NK-92 treated with Interleukin-12 subunit alpha and Interleukin-12 subunit beta, amount 100 ng/mL, for 24 hours (cell line): ENCODE measurements at regions not wholly inside any gene's neighbourhood (a gene's known extent, or its start where the extent isn't known, plus 50 kb on each side); places are given as distances from the start of the nearest gene placed in this dataset.
"Not testable (repeated sequence)": the region's sequence is repeated elsewhere in the genome, so short reads cannot be mapped to it uniquely, and the experiment has no call there.

Experiments
- DNase-seq: peaks from one replicate; lab custom pipeline; 2025; lab: John Stamatoyannopoulos, UW

GRCh38 chr16:87038528-87038927 is 278.7 kb downstream of the C16orf95 start:
- not testable (repeated sequence) for DNase-seq

GRCh38 chr16:87040169-87041117 is 276.7 kb downstream of the C16orf95 start:
- no peak for DNase-seq

- no peak for DNase-seq
Observed at GRCh38 chr16:87041286-87041685, 275.9 kb downstream of the C16orf95 start.

GRCh38 chr16:87042551-87043230 is 274.5 kb downstream of the C16orf95 start:
- no peak for DNase-seq

- no peak for DNase-seq
Observed at GRCh38 chr16:87043231-87044031, 273.8 kb downstream of the C16orf95 start.

- no peak for DNase-seq
Observed at GRCh38 chr16:87044032-87044382, 273.2 kb downstream of the C16orf95 start.

- DNase-seq: no peak
Observed at GRCh38 chr16:87044829-87045228, 272.4 kb downstream of the C16orf95 start.

GRCh38 chr16:87045466-87046216 is 271.6 kb downstream of the C16orf95 start:
- no peak for DNase-seq

- DNase-seq: no peak
Observed at GRCh38 chr16:87046235-87046634, 271.0 kb downstream of the C16orf95 start.

- DNase-seq: no peak
Observed at GRCh38 chr16:87047221-87048037, 269.8 kb downstream of the C16orf95 start.

- no peak for DNase-seq
Observed at GRCh38 chr16:87048038-87048729, 269.0 kb downstream of the C16orf95 start.

- DNase-seq: no peak
Observed at GRCh38 chr16:87048730-87049115, 268.5 kb downstream of the C16orf95 start.

- DNase-seq: not testable (repeated sequence)
Observed at GRCh38 chr16:87049216-87049615, 268.0 kb downstream of the C16orf95 start.

GRCh38 chr16:87050142-87050541 is 267.1 kb downstream of the C16orf95 start:
- DNase-seq: no peak

- no peak for DNase-seq
Observed at GRCh38 chr16:87051526-87052320, 265.5 kb downstream of the C16orf95 start.

GRCh38 chr16:87052506-87052905 is 264.7 kb downstream of the C16orf95 start:
- DNase-seq: no peak

- no peak for DNase-seq
Observed at GRCh38 chr16:87053016-87053982, 263.9 kb downstream of the C16orf95 start.

GRCh38 chr16:87054154-87054553 is 263.0 kb downstream of the C16orf95 start:
- DNase-seq: no peak
